AG08396 (cell line): ENCODE measurements at regions not wholly inside any gene's neighbourhood (a gene's known extent, or its start where the extent isn't known, plus 50 kb on each side); places are given as distances from the start of the nearest gene placed in this dataset.
"Not testable (repeated sequence)": the region's sequence is repeated elsewhere in the genome, so short reads cannot be mapped to it uniquely, and the experiment has no call there.

Experiments
- DNase-seq: peaks from one replicate; pipeline ENCODE4 v3.0.0; 2012; ENCODE audit warnings: low spot score, mixed read lengths

GRCh38 chr14:92223025-92223424, 99.9 kb upstream of the SLC24A4 start:
- DNase-seq: no peak

- no peak for DNase-seq
These were observed 98.5 kb upstream of the SLC24A4 start for GRCh38 chr14:92224358-92224954.

GRCh38 chr14:92225731-92226130, 97.2 kb upstream of the SLC24A4 start:
- DNase-seq: no peak

- DNase-seq: not testable (repeated sequence)
These were observed 96.8 kb upstream of the SLC24A4 start for GRCh38 chr14:92226166-92226565.

- no peak for DNase-seq
These were observed 86.6 kb upstream of the SLC24A4 start for GRCh38 chr14:92236243-92236900.

- DNase-seq: no peak
These were observed 82.3 kb upstream of the SLC24A4 start for GRCh38 chr14:92240658-92241057.

GRCh38 chr14:92241966-92242595, 80.9 kb upstream of the SLC24A4 start:
- no peak for DNase-seq

- no peak for DNase-seq
These were observed 78.2 kb upstream of the SLC24A4 start for GRCh38 chr14:92244805-92245204.

- DNase-seq: no peak
These were observed 75.6 kb upstream of the SLC24A4 start for GRCh38 chr14:92247341-92247740.

GRCh38 chr14:92247947-92248346, 75.0 kb upstream of the SLC24A4 start:
- DNase-seq: no peak

- DNase-seq: no peak
These were observed 74.3 kb upstream of the SLC24A4 start for GRCh38 chr14:92248696-92249095.

- DNase-seq: not testable (repeated sequence)
These were observed 72.6 kb upstream of the SLC24A4 start for GRCh38 chr14:92250366-92250765.

GRCh38 chr14:92252323-92252722, 70.6 kb upstream of the SLC24A4 start:
- DNase-seq: no peak

GRCh38 chr14:92253381-92253894, 69.5 kb upstream of the SLC24A4 start:
- DNase-seq: no peak

- peak; percentile 68 for DNase-seq
These were observed 68.2 kb upstream of the SLC24A4 start for GRCh38 chr14:92254786-92255185.

- DNase-seq: no peak
These were observed 64.0 kb upstream of the SLC24A4 start for GRCh38 chr14:92258934-92259333.

GRCh38 chr14:92259613-92260357, 63.2 kb upstream of the SLC24A4 start:
- no peak for DNase-seq

GRCh38 chr14:92263681-92264080, 59.3 kb upstream of the SLC24A4 start:
- no peak for DNase-seq

GRCh38 chr14:92264195-92264594, 58.8 kb upstream of the SLC24A4 start:
- no peak for DNase-seq

- no peak for DNase-seq
These were observed 56.7 kb upstream of the SLC24A4 start for GRCh38 chr14:92266216-92266615.
